GM23338 (cell line): ENCODE measurements at regions not wholly inside any gene's neighbourhood (a gene's known extent, or its start where the extent isn't known, plus 50 kb on each side); places are given as distances from the start of the nearest gene placed in this dataset.

Experiments
- CREB1 ChIP-seq: fragments of 250-450 bp; sonication (Bioruptor Pico); IDR thresholded peaks from 2 replicates; pipeline ENCODE4 v1.5.0; 2020; ENCODE audit warnings: low read depth, mild to moderate bottlenecking, moderate library complexity
- CTCF ChIP-seq, 2 experiments: fragments of 200-600 bp in 1 of 2; sonication (generic) in 1 of 2; conservative IDR thresholded peaks; 2 replicates each; pipeline versions ENCODE4 v1.5.1 to v1.6.1; 2016 to 2017; ENCODE audit warnings: antibody characterized with exemption in 2 of 2, low read depth in 2 of 2, mild to moderate bottlenecking in 2 of 2, moderate library complexity in 1 of 2
- ETS1 ChIP-seq: IDR thresholded peaks from 2 replicates; pipeline ENCODE4 v1.6.1; 2016; ENCODE audit warnings: antibody characterized with exemption
- EZH2 ChIP-seq: fragments of 200-600 bp; sonication (generic); IDR thresholded peaks from one replicate; pipeline ENCODE4 v1.8.0; 2017; ENCODE audit warnings: antibody characterized with exemption, mild to moderate bottlenecking, low read depth; ENCODE audit not compliant: unreplicated experiment
- EZH2phosphoT487 ChIP-seq: fragments of 200-600 bp; sonication (generic); IDR thresholded peaks from one replicate; pipeline ENCODE4 v1.8.1; 2018; ENCODE audit warnings: antibody characterized with exemption; ENCODE audit not compliant: unreplicated experiment
- JUNB ChIP-seq: IDR thresholded peaks from one replicate; pipeline ENCODE4 v1.6.1; 2016; ENCODE audit warnings: antibody characterized with exemption; ENCODE audit not compliant: unreplicated experiment
- NANOG ChIP-seq: IDR thresholded peaks from 2 replicates; pipeline ENCODE4 v1.6.1; 2016; ENCODE audit warnings: antibody characterized with exemption, borderline replicate concordance
- POLR2AphosphoS5 ChIP-seq: IDR thresholded peaks from 2 replicates; pipeline ENCODE4 v1.6.1; 2016; ENCODE audit warnings: antibody characterized with exemption, low read depth
- REST ChIP-seq: IDR thresholded peaks from one replicate; pipeline ENCODE4 v1.6.1; 2018; ENCODE audit warnings: antibody characterized with exemption; ENCODE audit not compliant: unreplicated experiment
- STAT1 ChIP-seq: IDR thresholded peaks from one replicate; pipeline ENCODE4 v1.6.1; 2016; ENCODE audit warnings: antibody characterized with exemption; ENCODE audit not compliant: unreplicated experiment
- ZNF114 ChIP-seq: fragments of 250-450 bp; sonication (Bioruptor Pico); IDR thresholded peaks from 2 replicates; pipeline ENCODE4 v1.5.0; 2020; ENCODE audit warnings: mild to moderate bottlenecking, moderate library complexity
- ZNF331 ChIP-seq: fragments of 250-450 bp; sonication (Bioruptor Pico); IDR thresholded peaks from 2 replicates; pipeline ENCODE4 v1.5.0; 2020; ENCODE audit warnings: low read depth, mild to moderate bottlenecking, moderate library complexity
- ZNF462 ChIP-seq: fragments of 250-450 bp; sonication (Bioruptor Pico); IDR thresholded peaks from 2 replicates; pipeline ENCODE4 v1.5.0; 2020; ENCODE audit warnings: mild to moderate bottlenecking, moderate library complexity

GRCh38 chr16:80457871-80458270 is 82.9 kb upstream of the DYNLRB2 start:
- no peak for TF ChIP-seq REST
- no peak for TF ChIP-seq CTCF (conservative IDR thresholded peaks at IDR 0.05; ENCODE audit: low read depth in 2 of 2)
- TF ChIP-seq POLR2AphosphoS5 = no peak
- TF ChIP-seq EZH2 = no peak
- no peak for TF ChIP-seq EZH2phosphoT487
- no peak for TF ChIP-seq CREB1 (CRISPR knock-in tag)
- TF ChIP-seq JUNB = no peak
- TF ChIP-seq ZNF114 (CRISPR knock-in tag) = no peak
- no peak for TF ChIP-seq ZNF462 (CRISPR knock-in tag)
- no peak for TF ChIP-seq ZNF331
- TF ChIP-seq ETS1 = no peak
- no peak for TF ChIP-seq STAT1
- no peak for TF ChIP-seq NANOG
